DMS79 treated with DMSO at 0.1 percent for 48 hours (cell line): ENCODE measurements at regions not wholly inside any gene's neighbourhood (a gene's known extent, or its start where the extent isn't known, plus 50 kb on each side); places are given as distances from the start of the nearest gene placed in this dataset.
"Not testable (repeated sequence)": the region's sequence is repeated elsewhere in the genome, so short reads cannot be mapped to it uniquely, and the experiment has no call there.

Experiments
- DNase-seq: peaks from one replicate; lab custom pipeline; 2025; lab: John Stamatoyannopoulos, UW

DNA sequence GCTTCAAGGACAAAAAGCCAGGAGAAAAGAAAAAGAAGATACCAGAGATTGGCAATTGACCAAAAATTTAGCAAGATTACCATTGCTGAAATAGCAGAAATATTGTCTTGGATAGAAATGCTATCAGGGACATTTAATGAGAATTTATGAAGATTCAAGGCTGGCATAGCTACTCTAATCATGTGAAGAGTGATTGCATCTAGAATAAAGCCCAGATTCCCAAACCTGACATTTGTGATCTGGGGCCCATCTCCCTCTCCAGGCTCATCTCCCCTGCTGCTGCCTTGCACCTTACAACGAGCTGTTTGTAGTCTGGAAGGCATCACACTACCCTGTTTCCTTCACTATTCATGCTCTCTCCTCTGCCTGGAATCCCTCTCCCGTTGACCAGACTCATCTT is 114.5 kb downstream of the C9orf152 start:
- no peak for DNase-seq

DNA sequence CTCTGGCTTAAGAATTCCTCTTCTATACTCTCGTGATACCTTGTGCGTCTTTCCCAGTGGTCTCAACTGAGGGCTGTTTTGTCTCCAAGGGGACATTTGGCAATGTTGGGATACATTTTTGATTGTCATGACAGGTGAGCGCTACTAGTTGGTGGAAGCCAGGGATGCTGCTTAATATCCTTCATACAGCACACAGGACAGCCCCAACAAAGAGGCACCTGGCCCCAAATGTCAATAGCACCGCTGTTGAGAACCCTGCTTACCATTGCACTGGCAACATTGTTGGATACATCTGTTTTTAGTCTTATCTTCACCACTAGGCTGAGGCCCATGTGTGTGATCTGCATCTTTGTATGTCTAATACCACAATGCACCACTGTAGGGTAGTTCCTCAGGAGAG is 114.1 kb downstream of the C9orf152 start:
- DNase-seq = no peak

DNA sequence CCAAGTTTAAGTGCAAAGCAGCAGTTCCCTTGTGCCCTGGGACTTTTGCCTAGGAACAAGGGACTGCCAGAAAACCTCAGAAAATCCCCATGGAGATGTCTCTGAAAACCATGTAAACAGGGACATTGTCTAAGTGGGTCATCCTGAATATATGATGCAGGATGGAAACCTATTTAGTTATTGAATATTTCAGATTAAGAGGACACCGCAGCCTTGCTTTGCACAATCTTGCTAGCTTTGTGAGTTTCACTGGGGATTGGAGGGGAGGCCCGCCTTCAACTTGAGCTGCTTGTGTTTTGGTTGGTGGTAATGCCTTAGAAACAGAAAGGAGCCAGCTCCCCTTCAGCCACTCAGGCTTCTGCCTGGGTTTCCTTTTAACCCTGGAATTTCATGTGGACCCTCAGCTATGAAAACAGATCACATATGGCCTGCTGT is 112.8 kb downstream of the C9orf152 start:
- no peak for DNase-seq

GRCh38 chr9:110095776-110096175 is 112.2 kb downstream of the C9orf152 start:
- DNase-seq = no peak

DNA sequence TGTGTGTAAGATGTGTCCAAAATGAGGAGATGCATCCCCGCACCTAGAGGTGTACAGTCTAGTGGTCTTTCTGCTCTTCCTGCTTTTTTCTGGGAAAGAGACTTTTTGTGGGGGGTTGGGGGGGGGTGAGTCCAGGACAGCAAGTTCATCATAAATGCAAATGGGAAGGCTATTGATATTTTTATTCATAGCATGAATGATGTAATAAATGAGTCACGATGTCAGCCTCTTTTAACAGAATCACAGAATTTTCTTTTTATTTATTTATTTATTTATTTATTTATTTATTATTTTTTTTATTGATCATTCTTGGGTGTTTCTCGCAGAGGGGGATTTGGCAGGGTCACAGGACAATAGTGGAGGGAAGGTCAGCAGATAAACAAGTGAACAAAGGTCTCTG is 111.3 kb downstream of the C9orf152 start:
- DNase-seq = not testable (repeated sequence)

- DNase-seq = peak; percentile 66
These were observed 108.5 kb downstream of the C9orf152 start for GRCh38 chr9:110099236-110100095.

- DNase-seq = no peak
These were observed 106.3 kb downstream of the C9orf152 start for GRCh38 chr9:110101531-110102161.

- no peak for DNase-seq
These were observed 104.7 kb downstream of the C9orf152 start for GRCh38 chr9:110103257-110103656.

DNA sequence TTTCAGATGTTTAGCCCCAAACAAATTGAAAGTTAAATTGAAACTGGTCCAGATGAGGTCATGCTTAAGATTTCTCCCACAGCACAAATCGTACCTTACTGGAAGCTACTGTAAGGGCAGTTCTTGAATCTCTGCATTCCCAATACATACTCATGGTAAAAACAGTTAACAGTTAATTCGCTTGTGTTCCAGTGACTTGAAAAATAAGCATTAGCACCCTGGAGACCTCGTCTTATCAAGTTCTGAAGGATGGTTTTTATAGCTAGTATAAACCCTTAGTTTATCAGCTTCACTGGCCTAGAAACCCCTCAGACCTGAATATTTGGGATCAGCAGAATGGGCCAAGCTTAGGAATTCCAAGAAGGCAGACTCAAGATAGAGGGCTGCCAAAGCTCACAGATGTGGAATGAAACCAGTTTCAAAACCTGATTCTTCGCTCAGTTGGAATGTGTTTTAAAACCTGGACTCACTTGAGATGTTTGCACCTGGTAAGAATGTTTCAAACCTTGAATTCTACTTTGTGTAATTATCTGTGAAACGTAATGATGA is 103.6 kb downstream of the C9orf152 start:
- no peak for DNase-seq

GRCh38 chr9:110105107-110105506 is 102.9 kb downstream of the C9orf152 start:
- no peak for DNase-seq

DNA sequence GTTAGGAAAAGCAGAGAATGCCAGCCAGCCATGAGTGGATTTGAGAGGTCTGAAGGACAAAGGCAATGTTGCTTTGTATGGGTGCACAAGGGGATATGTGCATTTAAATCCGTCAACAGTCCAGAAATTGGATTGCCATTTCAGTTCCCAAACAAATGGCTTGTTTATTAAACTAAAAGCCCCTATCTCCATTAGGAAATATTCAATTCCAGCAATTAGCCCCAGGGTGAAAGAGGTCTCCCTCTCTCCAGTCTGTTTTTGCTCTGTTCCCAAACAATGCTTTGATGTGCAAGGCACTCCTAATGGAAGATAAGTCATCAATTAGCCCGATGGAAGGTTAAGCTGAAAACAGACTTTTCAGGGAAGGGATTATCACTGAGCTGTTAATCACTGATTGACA is 101.3 kb downstream of the C9orf152 start:
- peak; percentile 14 for DNase-seq

DNA sequence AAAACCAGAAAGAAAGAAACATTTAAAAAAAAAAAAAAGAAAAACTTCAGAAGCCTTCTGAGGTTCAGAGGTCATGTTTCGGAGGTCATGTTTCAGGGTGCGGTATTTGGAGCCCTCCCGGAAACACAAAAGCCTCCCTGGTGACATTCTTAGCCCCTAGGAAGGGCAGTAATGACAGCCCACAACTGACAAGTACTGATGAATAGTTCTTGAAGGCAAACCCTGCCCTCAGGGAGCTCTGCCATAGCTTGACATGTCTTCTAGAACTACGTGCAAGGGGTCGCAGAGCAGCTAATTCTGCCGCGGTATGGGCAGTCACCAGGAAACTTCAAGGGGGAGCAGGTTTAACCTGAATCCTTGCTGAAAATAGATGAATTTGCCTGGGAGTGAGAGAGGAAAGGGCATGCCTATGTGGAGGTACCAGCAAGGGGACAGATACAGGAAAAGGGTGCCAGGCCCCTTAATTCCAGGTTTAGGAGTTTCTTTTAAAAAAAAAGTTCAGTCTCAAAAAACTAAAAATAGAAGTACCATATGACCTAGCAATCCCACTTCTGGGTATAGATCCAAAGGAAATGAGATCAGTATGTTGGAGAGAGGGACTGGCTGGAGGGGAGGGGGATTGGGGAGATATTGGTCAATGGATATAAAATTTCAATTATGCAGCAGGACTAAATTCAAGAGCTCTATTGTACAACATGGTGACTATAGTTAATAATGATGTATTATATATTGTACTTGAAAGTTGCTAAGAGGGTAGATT is 98.4 kb downstream of the C9orf152 start:
- DNase-seq = no peak

DNA sequence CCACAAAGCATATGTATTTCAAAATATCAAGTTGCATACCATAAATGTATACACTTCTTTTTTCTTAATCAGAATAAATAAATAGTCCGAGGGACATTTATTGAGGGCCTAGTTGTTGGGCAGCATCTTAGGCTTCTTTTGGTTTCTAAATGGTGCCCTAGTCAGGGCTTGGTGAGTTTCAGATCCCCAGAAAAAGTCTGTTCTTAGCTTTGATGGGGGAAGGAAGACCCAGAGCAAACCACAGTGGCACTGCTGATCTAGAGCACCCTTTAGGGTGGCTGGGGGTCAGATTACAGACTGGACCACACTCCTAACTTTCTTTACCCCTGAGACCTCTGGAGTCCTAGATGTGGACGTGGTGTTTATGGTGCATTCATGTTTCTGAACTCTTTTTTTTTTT is 97.8 kb downstream of the C9orf152 start:
- no peak for DNase-seq

GRCh38 chr9:110111868-110112267 is 96.1 kb downstream of the C9orf152 start:
- peak; percentile 61 for DNase-seq

- DNase-seq = peak; percentile 52
These were observed 95.2 kb downstream of the C9orf152 start for GRCh38 chr9:110112792-110113191.

- DNase-seq = no peak
These were observed 93.7 kb downstream of the C9orf152 start for GRCh38 chr9:110114086-110114858.

DNA sequence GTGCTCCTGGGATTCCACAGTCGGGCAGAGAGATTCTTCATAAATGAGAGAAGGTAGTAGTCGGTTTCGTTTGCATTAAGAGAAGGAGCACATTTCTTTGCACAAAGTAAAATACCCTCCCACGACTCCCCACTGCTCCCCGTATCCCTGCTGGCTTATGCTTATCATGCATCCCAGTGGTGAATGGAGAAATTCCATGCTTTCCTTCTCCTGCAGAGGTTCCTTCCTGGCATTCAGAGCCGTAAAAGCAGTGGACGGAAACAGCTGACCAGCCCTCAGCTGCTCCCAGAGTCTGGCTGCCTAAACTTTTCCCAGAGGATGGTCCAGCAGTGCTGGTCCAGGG is 93.1 kb downstream of the C9orf152 start:
- DNase-seq = no peak

DNA sequence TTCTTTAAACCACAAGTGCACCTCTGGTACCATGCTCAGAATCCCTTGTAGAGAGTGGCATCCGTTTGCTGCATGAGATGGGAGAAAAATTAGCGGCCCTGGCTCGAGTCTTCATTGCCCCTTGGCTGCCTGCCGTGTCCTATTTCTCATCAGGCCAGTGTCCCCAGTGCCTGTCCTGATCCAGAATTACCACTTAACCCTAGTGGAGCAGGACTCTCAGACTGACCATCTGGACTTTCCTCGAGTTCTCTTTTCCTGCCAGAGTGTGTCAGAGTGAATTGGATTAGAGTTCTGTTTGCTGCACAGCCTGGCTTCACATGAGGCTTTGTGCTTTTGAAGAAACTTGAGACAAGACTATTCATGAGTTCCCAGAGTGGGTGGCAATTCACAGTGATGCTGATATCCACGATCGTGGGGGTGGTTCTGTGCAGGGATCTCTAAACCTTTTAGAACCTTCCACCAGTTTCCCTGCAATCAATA is 92.6 kb downstream of the C9orf152 start:
- DNase-seq = no peak

GRCh38 chr9:110115826-110116542 is 92.0 kb downstream of the C9orf152 start:
- DNase-seq = no peak

- DNase-seq = no peak
These were observed 91.4 kb downstream of the C9orf152 start for GRCh38 chr9:110116543-110116885.

- DNase-seq = no peak
These were observed 86.8 kb downstream of the C9orf152 start for GRCh38 chr9:110121170-110121569.
